ENCODE measurements at regions not wholly inside any gene's neighbourhood (a gene's known extent, or its start where the extent isn't known, plus 50 kb on each side); places are given as distances from the start of the nearest gene placed in this dataset.

- Histone ChIP-seq H3K4me3 (no peak overlapping the region), H3K27me3 (ENCODE audit: control insufficient read depth in 2 of 2, insufficient read depth in 2 of 2, low read length in 2 of 2) (no peaks in the 10 kb centered on the region), H3K9me1 (ENCODE audit: control insufficient read depth, insufficient read depth, low read length) (no peaks in the 10 kb centered on the region), H3K9ac (ENCODE audit: insufficient read depth in 1 of 2, low read depth in 2 of 2, low read length in 2 of 2) (no peak overlapping the region), H2AFZ (ENCODE audit: low read depth, low read length) (no peak overlapping the region), H3K9me3 (replicated peaks; ENCODE audit: control insufficient read depth, insufficient read depth, low read depth, low read length) (no peaks in the 10 kb centered on the region), H3K4me1 (replicated peaks in 1 of 2; ENCODE audit: control insufficient read depth in 2 of 2, insufficient read depth in 2 of 2, low read length in 2 of 2) (no peaks in the 10 kb centered on the region), H4K20me1 (replicated peaks; ENCODE audit: control insufficient read depth, insufficient read depth, low read length) (no peaks in the 10 kb centered on the region), H3K4me2 (ENCODE audit: insufficient read depth, low read length) (no peak overlapping the region), H3K79me2 (ENCODE audit: control insufficient read depth, insufficient read depth, low read length) (no peaks in the 10 kb centered on the region), H3K36me3 (ENCODE audit: control insufficient read depth, insufficient read depth, low read length) (no peaks in the 10 kb centered on the region), H3K27ac (ENCODE audit: extremely low read depth, low read depth, low read length) (no peak overlapping the region)
- ChIA-PET CTCF (ENCODE audit: low intra/inter-chr PET ratio) (no interaction called here), POLR2A (no interaction called here)
- FAIRE-seq (no peak), DNase-seq (ENCODE audit: extremely low read depth in 1 of 4, low spot score in 3 of 4) (no peak), ATAC-seq (no peak)
- TF ChIP-seq NFRKB (IDR thresholded peaks at IDR 0.05; ENCODE audit: low read depth) (no peak), ZNF407 (IDR thresholded peaks at IDR 0.05; ENCODE audit: low read depth) (no peak), ZBTB1 (CRISPR knock-in tag; IDR thresholded peaks at IDR 0.05; ENCODE audit: borderline replicate concordance, low read depth) (no peak), MYNN (IDR thresholded peaks at IDR 0.05) (no peak), MYNN (CRISPR knock-in tag; IDR thresholded peaks at IDR 0.05) (no peak), ZBTB9 (CRISPR knock-in tag; IDR thresholded peaks at IDR 0.05) (no peak), HDAC2 (IDR thresholded peaks at IDR 0.05) (no peak), SFPQ (IDR thresholded peaks at IDR 0.05; ENCODE audit: low read depth, low read length) (no peak), IRF2 (CRISPR knock-in tag; IDR thresholded peaks at IDR 0.05) (no peak), PCBP2 (IDR thresholded peaks at IDR 0.05; ENCODE audit: low read depth, low read length, poor library complexity, severe bottlenecking) (no peak), CC2D1A (IDR thresholded peaks at IDR 0.05) (no peak)
- in situ Hi-C loops (cut with MboI) (no loop called here), intact Hi-C loops (cut with micrococcal nuclease) (no loop called here)
- 0% methylated on average over 1 of the region's 1 CpG for WGBS (ENCODE audit: insufficient coverage, low coverage, missing lambda C conversion rate)
- BruUV-seq (replicated peaks), result no TSS peak
Observed at GRCh38 chr3:26260139-26260538, 362.4 kb upstream of the LRRC3B start.

All from K562 (cell line).